HG02763 (cell line): ENCODE measurements at regions not wholly inside any gene's neighbourhood (a gene's known extent, or its start where the extent isn't known, plus 50 kb on each side); places are given as distances from the start of the nearest gene placed in this dataset.
A peak's percentile ranks its signal among the peaks of the same experiment; 100 is the strongest.
"Not testable (repeated sequence)": the region's sequence is repeated elsewhere in the genome, so short reads cannot be mapped to it uniquely, and the experiment has no call there.

ENCODE experiments used
- ATAC-seq: cut with Tn5 transposase; IDR thresholded peaks from one replicate; pipeline ENCODE4 v1.9.1; 2021; ENCODE audit warnings: mild to moderate bottlenecking, moderate library complexity; ENCODE audit not compliant: unreplicated experiment

GRCh38 chr2:13332060-13332459 is 615.3 kb downstream of the TRIB2 start:
- ATAC-seq: no peak

DNA sequence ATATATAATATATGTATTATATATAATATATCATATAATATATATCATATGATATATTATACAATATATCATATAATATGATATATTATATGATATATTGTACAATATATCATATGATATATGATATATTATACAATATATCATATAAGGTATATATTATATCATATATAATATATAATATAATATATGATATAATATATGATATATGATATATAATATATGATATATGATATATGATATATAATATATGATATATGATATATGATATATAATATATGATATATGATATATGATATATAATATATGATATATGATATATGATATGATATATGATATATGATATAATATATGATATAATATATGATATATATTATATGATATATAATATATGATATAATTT is 617.3 kb downstream of the TRIB2 start:
- ATAC-seq: not testable (repeated sequence)

- no peak for ATAC-seq
Observed at GRCh38 chr2:13334545-13334944, 617.8 kb downstream of the TRIB2 start.

- ATAC-seq: no peak
Observed at GRCh38 chr2:13335862-13336535, 619.3 kb downstream of the TRIB2 start.

DNA sequence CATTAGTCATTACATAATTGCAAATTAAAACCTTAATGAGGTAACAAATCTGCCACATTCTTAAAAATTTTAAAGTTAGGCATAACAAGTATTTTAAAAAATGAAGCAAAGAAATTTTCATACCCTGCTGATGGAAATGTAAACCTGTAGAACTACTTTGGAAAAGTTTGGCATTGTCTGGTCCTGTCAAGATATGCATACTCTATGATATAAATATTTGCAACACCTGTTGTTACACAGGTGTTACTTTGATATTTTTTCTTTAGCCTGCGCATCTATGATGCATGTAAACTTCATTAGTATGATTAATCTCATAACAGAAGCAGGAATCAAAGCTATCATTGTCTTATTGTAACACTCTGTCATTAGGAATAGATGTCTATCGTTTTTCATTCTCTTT is 634.3 kb downstream of the TRIB2 start:
- no peak for ATAC-seq

DNA sequence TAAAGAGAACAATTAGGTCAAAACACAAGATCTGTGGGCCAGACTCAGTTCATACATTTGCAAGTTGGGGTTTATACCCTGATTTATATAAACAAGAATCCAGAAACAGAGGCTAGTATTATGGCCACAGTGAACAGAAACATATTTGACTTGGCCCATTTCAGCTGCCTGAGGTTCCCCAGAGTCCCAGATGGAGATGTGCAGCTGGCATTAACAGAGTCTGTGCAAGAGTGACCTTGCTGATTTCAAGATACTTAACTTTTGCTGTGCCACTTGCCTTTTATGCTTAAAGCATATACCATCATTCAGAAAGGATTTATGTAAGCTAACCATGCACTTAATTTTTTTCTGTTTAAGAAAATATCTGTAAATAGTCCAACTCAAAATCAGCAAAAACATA is 636.3 kb downstream of the TRIB2 start:
- no peak for ATAC-seq

DNA sequence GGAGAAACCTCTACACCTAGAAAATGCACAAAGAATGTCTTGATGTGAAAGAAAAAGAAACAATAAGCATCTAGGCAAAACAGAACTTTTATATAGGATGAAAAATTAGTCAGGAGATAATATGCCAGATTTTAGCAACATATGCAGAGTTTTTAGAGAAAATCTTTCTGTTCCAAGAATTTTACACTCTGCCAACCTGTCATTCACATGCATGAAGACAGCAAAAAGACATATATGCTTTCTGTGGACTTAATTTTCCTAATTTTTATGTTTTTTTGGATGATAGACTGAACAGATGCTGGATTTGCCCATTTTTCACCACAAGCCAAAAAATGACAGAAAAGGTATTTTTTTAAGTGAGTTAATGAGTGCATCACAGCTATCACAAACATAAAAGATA is 637.3 kb downstream of the TRIB2 start:
- ATAC-seq: no peak

DNA sequence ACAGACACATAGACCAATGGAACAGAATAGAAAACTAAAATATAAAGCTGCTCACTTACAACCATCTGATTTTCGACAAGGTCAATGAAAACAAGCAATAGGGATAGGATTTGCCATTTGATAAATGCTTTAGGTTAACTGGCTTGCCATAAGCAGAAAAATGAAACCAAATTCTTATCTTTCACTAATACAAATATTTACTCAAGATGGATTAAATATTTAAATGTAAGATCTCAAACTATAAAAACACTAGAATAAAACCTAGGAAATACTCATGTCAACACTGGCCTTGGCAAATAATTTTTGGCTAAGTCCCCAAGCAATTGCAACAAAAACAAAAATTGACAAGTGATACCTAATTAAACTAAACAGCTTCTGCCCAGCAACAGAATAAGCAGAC is 665.2 kb downstream of the TRIB2 start:
- ATAC-seq: not testable (repeated sequence)

GRCh38 chr2:13389172-13389571 is 672.4 kb downstream of the TRIB2 start:
- not testable (repeated sequence) for ATAC-seq

DNA sequence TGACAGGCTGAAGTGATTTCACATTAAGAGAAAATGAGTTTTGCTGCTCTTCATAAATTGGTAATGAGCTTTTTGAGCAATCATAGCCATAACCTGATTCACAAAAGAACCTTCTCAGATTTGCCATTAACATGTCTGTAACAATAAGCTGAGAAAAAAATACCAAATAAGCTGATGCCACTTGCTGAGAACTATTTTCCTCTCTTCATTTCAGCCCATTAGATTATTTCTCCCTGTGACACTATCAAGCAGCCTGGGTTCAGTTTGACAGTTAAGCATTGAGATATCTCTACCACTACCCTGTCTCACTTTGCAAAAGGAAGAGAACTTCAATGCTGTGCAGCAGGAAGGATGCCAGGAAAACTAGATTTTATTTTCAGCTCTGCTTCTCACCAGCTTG is 673.9 kb downstream of the TRIB2 start:
- ATAC-seq: no peak

DNA sequence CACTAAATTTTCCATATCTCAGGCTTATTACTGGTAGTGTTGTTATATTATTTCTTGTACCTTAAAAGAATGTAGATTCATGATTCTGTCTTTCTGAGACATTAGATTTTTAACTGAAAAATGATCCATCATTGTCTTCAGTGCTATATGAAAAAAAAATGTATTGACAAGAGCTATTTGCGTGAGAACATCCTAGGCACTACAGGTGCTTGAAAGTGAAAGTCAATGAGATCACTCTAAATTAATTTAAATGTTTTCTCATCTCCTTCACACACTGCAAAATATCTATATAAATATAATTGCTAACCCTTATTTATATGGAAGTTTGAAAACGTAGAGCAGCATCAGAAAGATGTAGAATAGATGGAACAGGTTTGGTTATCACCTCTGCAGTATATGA is 684.6 kb downstream of the TRIB2 start:
- no peak for ATAC-seq

GRCh38 chr2:13413989-13414388 is 697.3 kb downstream of the TRIB2 start:
- ATAC-seq: no peak

GRCh38 chr2:13414897-13415296 is 698.2 kb downstream of the TRIB2 start:
- ATAC-seq: no peak

GRCh38 chr2:13433954-13434353 is 717.2 kb downstream of the TRIB2 start:
- no peak for ATAC-seq

DNA sequence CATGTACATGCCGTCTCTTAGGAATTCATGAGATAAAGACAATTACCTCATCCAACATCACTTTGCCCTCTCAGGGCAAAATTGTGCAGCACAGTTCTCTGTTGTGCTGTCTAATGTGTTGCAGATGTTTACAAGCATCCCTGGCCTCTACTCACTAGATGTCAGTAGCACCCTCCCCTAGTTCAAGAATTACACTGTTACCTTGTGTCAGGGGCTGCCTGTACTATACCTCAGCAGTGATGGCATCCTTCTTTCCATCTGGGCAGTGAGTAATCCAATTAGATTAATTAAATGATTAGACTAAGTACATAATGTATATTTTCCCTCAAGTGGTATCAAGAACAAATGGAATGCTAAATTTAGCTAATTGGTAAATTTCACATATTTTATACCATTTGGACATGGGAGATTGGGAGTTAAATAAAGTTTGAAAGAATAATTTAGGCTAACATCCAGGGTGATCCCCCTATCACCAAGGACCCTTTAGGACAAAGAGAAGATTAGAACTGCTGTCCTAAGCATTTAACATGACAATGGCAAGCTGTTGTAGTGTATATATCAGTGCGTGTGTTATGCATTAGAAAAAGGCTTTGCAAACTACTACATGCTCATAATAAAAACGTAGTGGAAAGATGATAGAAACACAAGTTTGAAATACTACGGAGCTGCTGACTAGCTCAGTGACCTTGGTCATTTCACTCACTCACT is 727.0 kb downstream of the TRIB2 start:
- ATAC-seq: not testable (repeated sequence)

DNA sequence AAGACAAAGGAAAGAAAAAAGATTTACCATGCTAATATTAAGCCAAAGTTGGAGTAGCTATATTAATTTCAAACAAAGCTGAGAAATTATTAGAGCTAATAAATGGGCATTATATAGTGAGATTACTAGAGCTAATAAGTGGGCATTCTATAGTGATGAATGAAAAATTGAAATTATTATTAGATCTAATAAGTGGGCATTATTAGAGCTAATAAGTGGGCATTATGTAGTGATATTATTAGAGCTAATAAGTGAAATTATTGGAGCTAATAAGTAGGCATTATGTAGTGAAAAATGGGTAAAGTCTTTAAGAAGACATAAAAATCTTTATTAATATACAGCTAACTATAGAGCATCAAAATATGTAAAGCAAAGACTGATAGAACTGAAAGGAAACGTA is 745.7 kb downstream of the TRIB2 start:
- no peak for ATAC-seq

- ATAC-seq: no peak
Observed at GRCh38 chr2:13466076-13466475, 749.3 kb downstream of the TRIB2 start.

DNA sequence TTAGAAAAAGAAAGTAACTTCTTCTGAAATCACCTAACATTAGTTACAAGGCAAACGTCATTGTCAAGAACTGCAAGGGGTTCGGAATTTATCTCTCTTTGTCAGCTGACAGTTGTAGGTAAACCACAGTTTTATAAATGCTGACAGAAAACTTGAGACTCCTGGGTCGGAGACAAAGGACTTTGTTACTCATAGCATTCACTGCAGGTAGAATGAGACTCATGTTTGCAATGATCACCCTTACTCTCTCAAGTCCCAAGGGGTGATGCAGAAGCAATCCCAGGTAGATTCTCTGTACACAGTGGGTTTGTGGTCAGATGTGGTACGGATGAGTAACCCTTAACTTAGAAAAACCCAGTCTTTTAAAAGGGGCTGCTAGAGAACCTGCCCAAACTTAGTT is 757.8 kb downstream of the TRIB2 start:
- no peak for ATAC-seq

DNA sequence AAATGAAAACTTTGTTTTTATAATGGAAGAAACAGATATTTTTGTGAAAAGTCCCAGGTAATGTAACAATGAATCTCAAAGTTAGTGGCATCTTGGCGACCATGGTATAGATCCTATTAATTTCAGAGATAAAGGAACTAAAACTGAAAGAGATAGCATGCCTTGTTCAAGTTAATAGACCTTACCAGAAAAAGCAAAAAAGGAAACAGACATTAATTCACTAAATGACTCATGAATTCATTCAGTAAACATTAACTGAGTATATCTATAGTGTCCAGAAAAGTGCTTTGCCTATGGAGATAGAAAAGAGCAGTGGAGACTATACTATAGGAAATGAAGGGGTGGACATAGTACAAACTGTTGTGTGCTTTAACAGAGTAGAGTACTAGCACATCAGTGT is 763.3 kb downstream of the TRIB2 start:
- ATAC-seq: peak; percentile 54

DNA sequence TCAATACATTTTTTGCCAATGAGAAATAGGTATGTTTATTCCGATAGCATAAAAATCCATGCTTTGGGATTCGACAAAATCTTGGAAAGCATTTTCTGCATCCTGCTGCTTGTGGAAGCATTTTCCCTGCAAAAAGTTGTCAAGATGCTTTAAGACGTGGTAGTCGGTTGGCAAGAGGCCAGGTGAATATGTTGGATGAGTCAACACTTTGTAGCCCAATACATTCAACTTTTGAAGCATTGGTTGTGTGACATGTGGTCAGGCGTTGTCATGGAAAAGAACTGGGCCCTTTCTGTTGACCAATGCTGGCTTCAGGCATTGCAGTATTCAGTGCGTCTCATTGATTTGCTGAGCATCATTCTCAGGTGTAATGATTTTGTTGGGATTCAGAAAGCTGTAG is 764.5 kb downstream of the TRIB2 start:
- ATAC-seq: no peak

DNA sequence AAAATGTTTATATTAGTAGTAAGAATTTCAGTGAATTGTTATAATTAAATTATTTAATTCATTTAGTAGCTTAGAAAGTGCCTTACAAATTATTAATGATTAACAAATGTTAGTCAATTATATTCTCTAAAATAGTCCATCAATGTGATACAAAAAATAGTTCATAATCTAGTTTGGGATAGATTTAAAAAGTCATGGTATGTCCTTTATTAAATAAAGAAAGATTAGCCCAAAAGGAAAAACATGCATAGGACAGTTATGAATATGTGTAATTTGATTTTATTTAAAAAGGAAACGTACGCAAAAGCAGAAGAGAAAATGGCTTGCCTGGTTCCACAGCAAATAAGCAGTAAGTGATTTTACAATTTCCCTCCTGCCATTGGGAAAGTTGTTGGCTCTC is 768.5 kb downstream of the TRIB2 start:
- no peak for ATAC-seq

- no peak for ATAC-seq
Observed at GRCh38 chr2:13488965-13489364, 772.2 kb downstream of the TRIB2 start.

GRCh38 chr2:13492262-13492661 is 775.5 kb downstream of the TRIB2 start:
- ATAC-seq: no peak
